Prostate gland (tissue), 2 donors: ENCODE measurements at regions not wholly inside any gene's neighbourhood (a gene's known extent, or its start where the extent isn't known, plus 50 kb on each side); places are given as distances from the start of the nearest gene placed in this dataset.

Source experiments
- DNase-seq: peaks from one replicate; pipeline ENCODE4 v3.0.0-alpha.2; 2019; ENCODE audit warnings: low spot score
- H3K27ac ChIP-seq, 2 donors: fragments of 200-600 bp; sonication (generic); 2 replicates each; pipeline ENCODE4 v1.5.1; 2017 to 2019
- H3K27me3 ChIP-seq: fragments of 200-600 bp; sonication (generic); replicated peaks from 2 replicates; pipeline ENCODE4 v1.5.1; 2019; ENCODE audit not compliant: insufficient read depth
- H3K36me3 ChIP-seq, 2 donors: fragments of 200-600 bp; sonication (generic); 1 replicate in 1 of 2; 2 replicates in 1 of 2; pipeline versions ENCODE4 v1.5.1 to v1.8.1; 2017 to 2019
- H3K4me1 ChIP-seq: fragments of 200-600 bp; sonication (generic); replicated peaks from 2 replicates; pipeline ENCODE4 v1.5.1; 2019
- H3K4me3 ChIP-seq, 2 donors: fragments of 200-600 bp; sonication (generic); 2 replicates each; pipeline ENCODE4 v1.5.1; 2017 to 2019
- H3K9me3 ChIP-seq: fragments of 200-600 bp; sonication (generic); 2 replicates; pipeline ENCODE4 v1.5.1; 2017
- CTCF ChIP-seq, 4 experiments: fragments of 200-600 bp in 2 of 4; fragments of 450-650 bp in 2 of 4; sonication (generic) in 2 of 4; IDR thresholded peaks; 1 replicate in 3 of 4; 2 replicates in 1 of 4; pipeline ENCODE4 v1.5.1; 2016 to 2019; ENCODE audit warnings: antibody characterized with exemption in 4 of 4, mild to moderate bottlenecking in 2 of 4, moderate library complexity in 2 of 4
- POLR2A ChIP-seq: fragments of 450-650 bp; IDR thresholded peaks from one replicate; pipeline ENCODE4 v1.6.1; 2016; ENCODE audit warnings: antibody characterized with exemption, mild to moderate bottlenecking
- POLR2AphosphoS5 ChIP-seq: sonication (generic); formaldehyde crosslinking; IDR thresholded peaks from one replicate; pipeline ENCODE4 v1.6.1; 2017; ENCODE audit warnings: antibody characterized with exemption
- WGBS: methylation state at CpG from one replicate; pipeline ENCODE4 v1.1.5; 2018; 5-methylcytosine and 5-hydroxymethylcytosine counted together
- intact Hi-C: fragments of 100-400 bp; cut with DNase I; formaldehyde crosslinking; loops from one replicate; pipeline ENCODE4 v1.14.2; 2022

GRCh38 chr6:119594907-119595306 lies 245.3 kb upstream of the MAN1A1 start:
- H3K9me3 ChIP-seq = no peaks in the 10 kb centered on the region
- H3K4me1 ChIP-seq = no peaks in the 10 kb centered on the region
- no peak overlapping the region for H3K27ac ChIP-seq
- no peaks in the 10 kb centered on the region for H3K36me3 ChIP-seq
- no peak for DNase-seq
- no peak overlapping the region for H3K4me3 ChIP-seq
- TF ChIP-seq POLR2AphosphoS5 (no peak), CTCF (IDR thresholded peaks at IDR 0.05) (no peak), POLR2A (no peak)
- H3K27me3 ChIP-seq = no peaks in the 10 kb centered on the region
- intact Hi-C loops = no loop called here

DNA sequence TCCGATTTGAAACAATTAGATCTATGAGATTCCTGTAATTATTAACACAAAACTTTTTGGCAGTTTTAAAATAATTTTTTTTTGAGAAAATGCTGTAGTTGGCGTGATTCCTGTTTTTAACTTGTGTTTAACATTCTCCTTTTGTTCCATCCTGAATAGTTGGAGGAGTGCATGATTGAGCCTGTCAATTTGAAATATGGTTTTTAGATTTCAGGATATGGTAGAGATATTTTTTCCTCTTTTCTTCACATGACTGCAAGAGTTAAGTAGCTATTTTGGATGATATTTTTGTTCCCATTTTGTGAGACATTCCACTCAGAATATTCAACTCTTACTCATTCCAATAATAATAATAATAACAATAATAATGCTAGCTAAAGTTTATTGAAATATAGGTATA lies 241.7 kb upstream of the MAN1A1 start:
- Histone ChIP-seq H3K27me3 (no peaks in the 10 kb centered on the region), H3K4me3 (no peak overlapping the region), H3K9me3 (no peaks in the 10 kb centered on the region), H3K27ac (no peak overlapping the region), H3K4me1 (no peaks in the 10 kb centered on the region), H3K36me3 (no peaks in the 10 kb centered on the region)
- TF ChIP-seq POLR2A (no peak), POLR2AphosphoS5 (no peak), CTCF (IDR thresholded peaks at IDR 0.05) (no peak)
- WGBS = 43% methylated on average over 2 of the region's 2 CpGs
- DNase-seq = no peak
- intact Hi-C loops = no loop called here

GRCh38 chr6:119590066-119590465 lies 240.5 kb upstream of the MAN1A1 start:
- WGBS = 87% methylated on average over 2 of the region's 2 CpGs
- no peaks in the 10 kb centered on the region for H3K36me3 ChIP-seq
- H3K9me3 ChIP-seq = no peaks in the 10 kb centered on the region
- no peaks in the 10 kb centered on the region for H3K27me3 ChIP-seq
- no peaks in the 10 kb centered on the region for H3K4me1 ChIP-seq
- H3K4me3 ChIP-seq = no peak overlapping the region
- no peak for DNase-seq
- intact Hi-C loops = no loop called here
- no peak overlapping the region for H3K27ac ChIP-seq
- no peak for TF ChIP-seq POLR2AphosphoS5
- no peak for TF ChIP-seq CTCF (IDR thresholded peaks at IDR 0.05)
- TF ChIP-seq POLR2A = no peak

DNA sequence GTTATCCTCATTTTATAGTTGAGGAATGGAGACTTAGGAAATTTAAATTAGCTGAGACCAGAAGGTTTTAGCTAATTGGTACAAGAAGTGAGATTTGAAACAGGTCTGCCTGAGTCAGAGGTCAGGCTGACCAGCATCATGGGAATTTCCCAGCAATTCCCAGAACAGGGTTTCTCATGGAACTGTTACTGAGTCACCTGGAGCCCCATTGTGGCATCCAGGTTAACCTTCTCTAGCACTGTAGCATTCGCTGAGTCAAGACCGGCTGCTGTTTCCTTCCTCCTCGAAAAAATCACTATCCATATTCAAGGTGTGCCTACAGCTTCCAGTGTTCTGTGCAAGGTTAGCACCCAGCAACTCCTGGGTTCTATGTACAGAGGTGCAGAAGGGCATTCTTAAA lies 238.0 kb upstream of the MAN1A1 start:
- H3K4me1 ChIP-seq = no peaks in the 10 kb centered on the region
- no peak overlapping the region for H3K4me3 ChIP-seq
- intact Hi-C loops = no loop called here
- TF ChIP-seq POLR2A = no peak
- no peak for TF ChIP-seq POLR2AphosphoS5
- no peak for TF ChIP-seq CTCF (IDR thresholded peaks at IDR 0.05)
- no peaks in the 10 kb centered on the region for H3K27me3 ChIP-seq
- no peak for DNase-seq
- no peaks in the 10 kb centered on the region for H3K9me3 ChIP-seq
- H3K36me3 ChIP-seq = no peaks in the 10 kb centered on the region
- 92% methylated on average over 3 of the region's 3 CpGs for WGBS
- H3K27ac ChIP-seq = no peak overlapping the region

DNA sequence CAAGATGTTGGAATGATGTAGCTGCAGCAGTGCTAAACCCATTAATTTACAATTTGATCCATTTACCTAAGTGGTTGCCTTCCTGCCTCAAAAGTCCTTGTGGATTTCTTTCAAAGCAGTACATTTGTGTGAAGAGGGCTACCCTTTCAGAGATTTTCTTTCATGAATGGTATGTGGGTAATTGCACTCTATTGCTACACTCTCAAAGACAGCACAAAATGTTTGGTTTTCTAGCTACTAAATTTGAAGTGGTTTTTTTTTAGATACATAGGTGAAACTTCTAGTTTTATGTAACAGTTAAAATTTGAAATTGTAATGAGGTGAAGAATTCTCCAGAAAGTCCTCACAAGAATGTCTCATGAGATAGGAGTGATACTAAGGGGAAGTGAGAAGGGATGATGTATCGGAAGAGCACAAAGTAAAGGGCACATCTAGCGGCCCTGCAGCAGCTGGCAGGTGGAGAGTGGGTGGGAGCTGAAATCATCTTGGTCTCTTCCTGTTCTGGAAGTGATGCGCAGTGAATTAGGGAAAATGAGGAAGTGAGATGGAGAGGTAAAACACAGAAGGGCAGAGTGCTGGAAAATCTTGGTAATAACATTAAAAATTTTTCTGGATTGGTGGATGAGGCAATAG lies 236.8 kb upstream of the MAN1A1 start:
- intact Hi-C loops = no loop called here
- WGBS = 87% methylated on average over 3 of the region's 3 CpGs
- no peak overlapping the region for H3K27ac ChIP-seq
- H3K9me3 ChIP-seq = no peaks in the 10 kb centered on the region
- H3K4me3 ChIP-seq = no peak overlapping the region
- DNase-seq = no peak
- no peaks in the 10 kb centered on the region for H3K27me3 ChIP-seq
- no peaks in the 10 kb centered on the region for H3K4me1 ChIP-seq
- TF ChIP-seq POLR2A (no peak), POLR2AphosphoS5 (no peak), CTCF (IDR thresholded peaks at IDR 0.05) (no peak)
- no peaks in the 10 kb centered on the region for H3K36me3 ChIP-seq
